NCI-H748 treated with DMSO at 0.1 percent for 48 hours (cell line): ENCODE measurements at regions not wholly inside any gene's neighbourhood (a gene's known extent, or its start where the extent isn't known, plus 50 kb on each side); places are given as distances from the start of the nearest gene placed in this dataset.

Experiments used
- DNase-seq: peaks from one replicate; lab custom pipeline; 2025; lab: John Stamatoyannopoulos, UW

DNA sequence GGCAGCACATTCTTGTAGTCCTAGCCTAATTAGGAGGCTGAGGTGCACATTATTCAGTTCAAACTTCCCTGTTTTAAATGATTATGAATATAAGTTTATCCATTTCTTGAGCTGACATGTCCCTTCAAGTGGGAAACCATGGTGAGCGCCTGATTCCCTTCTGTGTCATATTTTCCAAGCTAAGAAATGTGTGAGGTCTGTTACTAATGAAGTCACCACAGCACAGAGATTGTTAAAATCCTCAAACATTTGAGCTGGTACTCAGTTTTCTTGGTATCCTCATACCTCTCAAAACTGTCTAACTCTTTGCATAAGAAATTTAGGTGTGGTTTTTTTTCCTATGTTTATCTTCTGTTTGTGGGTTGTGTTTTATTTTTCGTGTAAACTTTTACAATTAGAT is 926.8 kb downstream of the GATA3 start:
- no peak for DNase-seq

DNA sequence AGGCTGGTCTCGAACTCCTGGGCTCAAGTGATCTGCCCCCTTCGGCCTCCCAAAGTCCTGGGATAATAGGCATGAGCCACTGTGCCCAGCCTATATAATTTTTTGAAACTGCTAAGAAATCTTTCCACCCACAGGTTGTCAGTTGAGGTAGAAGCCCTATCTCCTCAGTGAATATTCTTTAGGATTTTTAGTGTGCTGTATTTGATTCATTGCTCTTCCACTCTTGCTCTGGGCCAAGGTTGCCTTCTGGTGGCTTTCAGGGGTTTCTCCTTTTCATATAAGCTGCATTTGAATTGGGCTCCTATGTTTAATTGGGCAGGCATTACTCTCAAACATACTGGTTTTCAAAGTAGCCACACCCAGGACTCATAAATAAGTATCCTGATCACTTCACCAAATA is 931.2 kb downstream of the GATA3 start:
- DNase-seq = no peak

DNA sequence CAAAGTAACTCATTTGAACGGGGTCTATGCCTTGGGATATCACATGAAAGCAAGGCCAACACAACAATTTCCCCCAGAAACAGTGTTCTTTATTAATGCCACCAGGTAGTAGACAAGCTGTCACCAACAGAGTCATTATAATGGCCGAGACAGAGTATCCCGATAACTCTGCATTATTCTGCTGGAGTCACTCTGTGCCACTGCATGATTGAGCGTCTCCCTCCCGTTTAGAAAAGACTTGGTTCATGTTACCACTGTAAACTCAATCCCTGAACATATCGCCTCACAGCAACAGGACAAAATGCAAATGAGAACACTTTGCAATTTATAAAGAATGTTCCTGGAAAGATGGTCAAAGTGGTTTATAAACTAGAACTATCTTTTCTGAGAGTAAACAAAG is 932.5 kb downstream of the GATA3 start:
- DNase-seq = no peak

DNA sequence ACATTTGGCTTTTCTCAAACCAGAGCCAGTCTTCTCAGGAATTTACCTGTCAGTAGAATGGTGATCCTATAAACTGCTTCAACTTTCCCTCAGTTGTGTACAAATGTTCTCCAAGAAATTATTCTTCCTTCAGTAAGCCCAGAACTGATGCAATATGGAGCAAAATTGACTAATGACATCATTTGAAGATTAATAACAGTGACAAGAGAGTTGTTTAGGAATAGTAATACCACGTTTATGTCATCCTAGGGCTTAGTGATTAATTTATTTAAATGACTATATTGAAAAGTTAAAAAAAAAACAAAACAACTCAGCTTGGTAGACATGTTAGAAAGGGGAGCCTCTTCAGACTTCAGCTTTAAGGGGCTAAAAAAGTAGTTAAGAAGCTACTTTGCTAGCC is 933.2 kb downstream of the GATA3 start:
- no peak for DNase-seq

DNA sequence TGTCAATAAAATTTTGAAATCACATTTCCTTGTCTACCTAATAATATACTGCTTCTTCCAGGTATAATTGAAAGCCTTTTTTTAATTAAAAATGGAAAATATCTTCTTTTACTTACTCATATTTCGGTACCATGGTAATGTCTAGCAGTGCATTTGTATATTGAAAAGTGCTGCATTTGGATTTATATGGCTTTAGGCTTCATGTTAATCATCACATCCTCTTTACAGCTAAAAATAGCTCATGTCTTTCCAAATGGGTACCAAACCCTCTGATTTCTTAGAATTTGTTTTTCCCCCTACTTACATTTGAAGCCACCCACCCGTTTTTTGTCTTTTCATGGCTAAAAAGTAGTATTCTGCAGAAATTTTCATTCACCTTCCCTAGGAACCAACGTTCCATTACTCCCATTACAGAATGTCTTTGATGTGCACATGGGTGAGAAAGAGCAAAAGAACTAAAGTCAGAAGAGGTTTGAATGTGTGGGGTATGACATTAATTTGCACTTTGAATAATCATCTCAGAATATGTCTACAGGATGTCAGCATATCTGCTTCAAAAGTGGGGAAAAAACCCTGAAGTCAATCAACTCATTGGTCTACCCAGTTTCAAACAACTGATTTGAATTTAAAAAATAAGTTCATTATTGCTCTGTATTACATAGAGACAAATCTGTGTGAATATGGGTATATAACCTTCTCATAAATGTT is 935.9 kb downstream of the GATA3 start:
- DNase-seq = no peak

DNA sequence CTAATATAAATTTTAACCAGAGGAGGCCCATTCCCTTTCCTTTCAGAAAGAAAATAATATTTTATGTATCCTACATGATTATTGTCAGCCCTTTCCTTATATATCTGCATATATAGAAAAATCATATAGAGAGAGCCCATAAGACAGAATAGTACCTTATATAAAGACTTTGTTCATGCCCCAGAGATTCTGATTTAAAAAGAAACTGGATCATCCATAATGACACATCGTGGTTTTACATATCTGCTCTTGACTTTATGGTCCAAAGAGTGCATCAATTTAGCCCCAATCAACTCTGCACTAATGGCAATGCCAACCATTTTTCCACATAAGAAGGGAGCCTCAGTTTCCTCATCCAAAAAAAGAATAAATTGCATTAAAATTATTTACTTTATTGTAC is 937.5 kb downstream of the GATA3 start:
- no peak for DNase-seq

DNA sequence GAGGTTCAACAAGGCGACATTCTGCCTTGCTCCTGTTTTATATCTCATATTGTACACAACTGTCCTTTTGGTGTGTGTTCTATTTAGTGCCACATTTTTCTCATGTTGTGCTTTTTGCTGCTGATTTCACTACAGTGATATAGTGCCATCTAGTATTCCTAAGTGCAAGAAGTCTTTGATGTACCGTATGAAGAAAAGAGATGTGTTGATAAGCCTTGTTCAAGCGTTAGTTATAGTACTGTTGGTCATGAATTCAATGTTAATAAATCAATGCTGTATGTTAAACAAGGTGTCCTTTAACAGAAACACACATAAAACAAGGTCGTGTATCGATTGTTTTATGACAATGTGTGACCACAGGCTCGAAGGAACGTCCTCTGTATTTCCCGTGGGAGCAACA is 939.4 kb downstream of the GATA3 start:
- no peak for DNase-seq

DNA sequence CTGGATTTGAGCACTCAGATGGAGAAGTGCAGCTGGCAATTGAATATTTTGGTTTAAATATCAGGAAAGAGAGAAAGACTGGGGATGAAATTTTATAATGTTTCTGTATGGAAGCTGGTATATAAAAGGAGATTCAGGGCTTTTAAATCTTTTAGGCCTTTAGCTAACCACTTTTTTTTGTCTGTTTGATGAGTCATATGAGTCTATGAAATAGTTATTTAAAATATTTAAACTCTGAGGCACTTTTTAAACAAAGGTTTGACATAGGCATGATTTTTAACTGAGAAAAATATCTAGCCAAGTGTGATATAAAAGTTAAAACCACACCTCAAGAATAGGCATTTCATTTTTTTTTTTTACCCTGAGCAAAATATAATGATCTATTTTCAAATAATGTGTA is 944.3 kb downstream of the GATA3 start:
- DNase-seq = no peak

DNA sequence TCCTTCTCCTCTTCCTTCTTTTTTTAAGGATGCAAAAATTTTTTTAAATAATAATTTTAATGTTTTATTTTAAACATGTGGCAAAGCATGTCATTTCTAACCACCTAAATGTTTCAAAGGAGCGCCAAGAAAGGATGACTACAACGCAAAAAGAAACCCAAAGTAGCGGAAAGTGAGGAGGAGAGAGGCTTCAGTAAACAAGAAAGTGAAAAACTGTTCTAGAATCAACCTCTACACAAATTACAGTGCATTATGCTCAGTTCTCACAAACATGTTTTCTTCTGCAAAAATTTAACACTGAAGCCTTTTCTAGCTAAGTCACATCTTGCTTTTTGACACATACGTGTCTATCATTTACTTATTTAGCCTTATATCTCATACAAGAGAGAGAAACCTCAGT is 948.6 kb downstream of the GATA3 start:
- no peak for DNase-seq

DNA sequence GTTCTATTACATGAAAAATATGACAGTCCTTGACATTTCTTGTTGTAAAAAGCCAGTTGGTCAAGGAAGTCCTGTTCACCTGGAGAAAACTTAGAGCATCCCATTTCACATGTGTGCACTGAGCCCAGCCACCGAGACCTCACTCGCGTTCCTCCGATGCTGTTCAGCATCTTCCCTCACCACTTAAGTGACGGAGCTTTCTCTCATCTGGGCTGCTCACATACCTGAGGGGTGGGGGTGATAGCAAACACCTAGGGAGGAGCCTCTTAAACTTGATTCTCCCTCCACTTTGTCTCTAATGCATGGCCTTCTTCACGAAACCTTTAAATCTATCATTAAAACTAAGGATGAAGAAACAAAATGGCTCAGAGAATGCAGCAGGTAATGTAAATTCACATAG is 950.2 kb downstream of the GATA3 start:
- no peak for DNase-seq

DNA sequence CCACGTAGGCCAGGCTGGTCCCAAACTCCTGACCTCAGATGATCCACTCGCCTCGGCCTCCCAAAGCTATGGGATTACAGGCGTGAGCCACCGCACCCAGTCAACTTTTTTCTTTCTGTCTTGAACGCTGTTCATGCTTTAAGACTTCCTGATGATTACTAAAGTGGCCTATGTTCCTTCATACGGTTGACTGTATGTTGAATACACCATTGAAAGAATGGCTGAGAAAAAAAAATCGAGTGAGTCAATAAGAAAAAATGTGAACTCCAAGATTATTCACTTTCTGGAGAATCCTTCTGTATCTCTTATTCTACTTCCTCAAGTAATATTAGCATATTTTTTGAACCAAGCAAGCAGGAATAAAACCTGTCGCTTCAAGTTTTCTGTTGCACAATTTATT is 955.0 kb downstream of the GATA3 start:
- no peak for DNase-seq

DNA sequence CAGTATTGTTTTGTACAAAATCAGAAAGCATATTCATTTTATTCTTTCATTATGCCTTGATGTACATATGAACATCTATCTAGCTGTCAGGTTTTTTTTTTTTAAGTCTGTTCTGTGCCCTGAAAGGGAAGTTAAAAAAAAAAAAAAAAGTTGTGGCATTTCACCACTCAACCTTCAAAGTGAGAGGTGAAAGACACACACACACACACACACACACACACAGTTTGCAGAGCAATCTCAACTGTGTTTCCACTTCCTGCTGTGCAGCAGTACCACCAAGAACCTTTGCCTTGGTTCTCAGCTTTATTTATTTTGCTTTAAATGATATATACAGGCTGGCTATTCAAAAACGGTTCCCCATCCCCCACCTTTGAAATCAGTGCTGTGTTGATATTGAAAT is 955.6 kb downstream of the GATA3 start:
- no peak for DNase-seq

DNA sequence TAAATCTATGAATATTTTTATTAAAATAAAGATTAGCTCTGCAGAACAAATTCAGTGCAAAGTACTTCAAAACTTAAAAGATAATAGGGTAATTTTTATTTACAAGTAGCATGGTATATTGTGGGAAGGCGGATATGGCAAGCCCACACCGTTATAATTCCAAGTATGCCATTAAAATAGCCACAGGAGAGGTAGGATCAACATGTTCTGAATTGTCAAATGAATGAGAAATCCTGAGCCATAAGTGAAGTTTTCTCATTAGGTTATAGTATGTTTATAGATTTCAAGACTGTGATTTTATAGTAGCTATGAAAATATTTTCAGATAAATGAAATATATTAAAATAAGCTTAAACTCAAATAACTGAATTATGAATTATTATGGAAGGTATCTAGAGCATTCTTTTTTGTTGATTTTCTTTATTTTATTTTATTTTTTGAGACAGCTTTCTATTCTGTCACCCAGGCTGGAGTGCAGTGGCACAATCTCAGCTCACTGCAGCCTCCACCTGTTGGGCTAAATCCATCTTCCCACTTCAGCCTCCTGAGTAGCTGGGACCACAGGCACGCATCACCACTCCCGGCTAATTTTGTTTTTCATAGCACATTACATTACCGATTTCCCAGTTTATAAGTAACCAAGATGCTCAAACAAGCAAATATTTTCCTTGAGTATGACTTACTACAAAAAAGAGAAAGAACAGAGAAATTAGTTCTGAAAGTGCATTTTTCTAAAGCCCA is 956.6 kb downstream of the GATA3 start:
- DNase-seq = no peak

DNA sequence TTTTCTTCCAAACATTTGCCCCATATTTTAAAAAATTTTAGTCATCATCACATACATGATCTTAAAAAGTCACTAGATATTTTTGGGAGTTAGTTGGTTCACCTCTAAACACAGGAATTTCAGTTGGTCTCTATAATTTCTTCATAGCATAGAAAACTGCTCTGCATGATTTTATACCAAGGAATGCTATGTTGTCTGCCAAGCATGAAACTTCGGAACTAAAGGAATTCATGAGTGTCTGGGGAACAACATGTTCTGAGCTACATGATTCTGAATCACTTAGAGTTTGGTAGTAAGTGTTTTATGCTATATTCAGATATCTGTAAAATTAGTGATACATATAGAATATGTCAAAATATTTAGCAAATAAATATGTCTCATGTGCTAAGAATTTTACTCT is 957.8 kb downstream of the GATA3 start:
- no peak for DNase-seq

DNA sequence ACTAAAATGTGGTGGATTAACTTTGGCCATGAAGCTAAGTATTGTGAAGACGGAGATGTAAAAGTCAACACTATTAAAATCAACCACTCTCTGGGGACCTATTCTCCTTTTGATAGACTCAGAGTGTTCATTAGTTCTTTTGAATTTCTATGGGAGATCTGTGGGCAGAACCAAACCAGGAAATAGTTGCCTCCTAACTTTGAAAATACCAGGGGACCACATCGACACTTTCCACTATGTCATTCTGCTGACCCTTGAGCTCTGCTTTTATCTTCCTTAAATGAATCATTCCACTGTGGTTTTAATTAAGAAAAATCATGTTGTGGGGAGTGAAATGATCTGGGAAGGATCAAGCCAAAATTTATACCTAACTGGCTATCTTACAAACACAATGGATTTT is 960.5 kb downstream of the GATA3 start:
- no peak for DNase-seq

DNA sequence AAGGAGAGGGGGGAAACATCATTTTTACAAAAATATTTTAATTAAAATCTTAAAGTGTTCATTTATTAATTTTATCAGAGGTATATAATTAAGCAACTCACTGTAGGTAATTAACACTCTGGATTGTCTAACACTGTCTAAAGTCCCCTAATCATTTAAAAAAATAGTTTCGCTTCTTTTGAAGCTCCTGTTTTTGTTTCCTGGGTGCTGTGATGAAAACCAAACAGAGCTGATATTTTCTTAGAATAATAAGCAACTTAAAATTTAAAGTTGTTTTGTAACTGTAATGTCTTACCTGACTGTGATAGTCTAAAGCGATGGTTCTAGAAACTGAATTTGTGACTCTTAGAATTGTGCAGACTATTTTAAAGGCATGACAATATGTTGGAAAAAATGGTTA is 961.0 kb downstream of the GATA3 start:
- no peak for DNase-seq

DNA sequence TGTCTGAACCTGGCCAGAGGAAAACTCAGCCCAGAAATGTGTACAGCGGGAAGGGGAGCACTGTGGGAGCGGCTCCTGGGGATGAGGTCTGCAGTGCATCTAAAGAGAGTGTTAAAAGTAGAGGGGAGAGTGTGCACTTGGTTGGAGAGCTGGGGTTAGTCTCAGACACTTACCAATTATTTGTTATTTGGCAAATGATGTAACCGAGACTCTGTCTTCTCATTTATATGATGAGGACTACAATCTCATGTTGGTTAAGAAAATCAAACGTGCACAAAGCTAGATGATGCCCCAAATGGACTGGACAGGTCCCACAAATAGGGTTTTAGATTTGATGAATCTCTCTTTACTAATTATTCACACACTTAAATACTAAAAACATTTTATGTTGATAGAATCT is 962.4 kb downstream of the GATA3 start:
- DNase-seq = no peak

DNA sequence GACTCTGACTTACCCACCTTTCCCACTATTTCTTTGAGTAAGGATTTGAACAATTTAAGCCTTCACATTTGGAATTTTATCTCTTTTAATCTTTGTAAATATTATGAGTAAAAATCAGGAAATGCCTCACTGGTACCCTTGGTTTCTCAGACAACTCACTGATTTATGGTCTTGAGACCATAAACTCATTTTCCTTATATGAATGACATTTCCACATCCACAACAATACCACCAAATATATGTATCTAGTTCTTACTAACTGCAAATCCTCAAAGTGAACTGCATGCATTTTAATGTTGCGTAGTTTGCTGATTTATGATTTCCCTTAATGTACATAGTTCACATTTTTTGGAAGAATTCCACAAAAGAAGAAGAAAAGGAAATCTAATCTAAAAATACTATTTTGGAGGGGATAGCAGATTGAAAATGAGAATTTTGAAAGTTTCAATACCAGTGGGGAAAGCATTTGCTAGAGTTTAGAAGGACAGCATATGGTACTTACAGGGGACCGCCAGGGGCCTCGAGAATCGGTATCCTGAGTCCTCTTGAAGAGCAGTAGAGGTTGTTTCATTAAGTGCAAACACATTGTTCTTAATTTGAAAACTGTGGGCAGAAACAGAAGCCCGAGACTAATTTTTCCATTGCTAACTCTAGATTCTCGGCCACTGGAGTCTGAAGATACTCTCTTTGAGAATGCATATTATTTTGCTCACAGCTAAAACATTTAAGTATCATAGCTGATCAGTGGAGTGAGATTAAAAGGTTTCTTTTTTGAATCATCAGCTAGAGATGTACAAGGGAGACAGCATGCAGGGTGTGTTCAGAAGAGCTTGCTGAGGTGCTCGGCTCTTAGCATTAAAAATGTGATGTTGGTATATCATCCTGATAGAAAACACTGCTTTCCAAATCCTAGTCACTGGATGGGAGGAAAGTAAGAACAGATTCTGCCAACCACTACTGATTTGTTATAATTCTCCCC is 964.0 kb downstream of the GATA3 start:
- no peak for DNase-seq

DNA sequence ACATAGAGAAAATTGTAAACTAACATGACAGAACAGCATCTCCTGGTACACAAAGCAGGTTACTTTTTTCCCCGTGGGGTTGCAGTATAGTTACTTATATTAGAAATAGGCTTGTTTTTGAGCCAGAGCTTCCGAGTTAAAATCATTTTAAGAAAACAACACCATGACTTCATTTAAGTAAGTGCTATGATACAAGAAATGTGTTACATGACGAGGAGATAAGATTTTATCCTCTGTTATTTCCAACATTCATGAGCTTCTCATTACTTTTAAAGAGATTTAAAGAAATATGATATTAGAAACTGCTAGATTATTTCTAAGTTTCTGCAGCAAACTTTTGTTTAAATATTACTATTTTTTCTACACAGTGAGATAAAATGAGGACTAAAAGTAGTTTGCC is 968.7 kb downstream of the GATA3 start:
- DNase-seq = no peak

DNA sequence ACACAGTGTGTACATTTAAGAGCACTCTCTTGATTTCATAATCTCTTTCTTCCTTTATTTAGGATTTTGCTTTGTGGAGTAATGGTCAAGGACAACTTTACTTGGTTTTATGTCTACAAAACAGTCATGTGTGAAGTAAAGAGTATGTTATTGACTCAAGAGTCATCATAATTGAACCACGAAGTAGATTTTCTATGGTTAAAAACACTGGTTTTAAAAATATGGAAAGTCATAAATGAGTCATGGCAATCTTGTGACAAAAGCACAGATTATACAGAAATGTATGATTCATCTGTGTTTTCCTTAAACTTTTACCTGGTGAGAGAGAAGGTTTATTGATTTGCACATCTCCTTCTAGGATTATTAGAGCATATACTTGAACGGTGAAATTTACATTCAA is 969.7 kb downstream of the GATA3 start:
- no peak for DNase-seq

DNA sequence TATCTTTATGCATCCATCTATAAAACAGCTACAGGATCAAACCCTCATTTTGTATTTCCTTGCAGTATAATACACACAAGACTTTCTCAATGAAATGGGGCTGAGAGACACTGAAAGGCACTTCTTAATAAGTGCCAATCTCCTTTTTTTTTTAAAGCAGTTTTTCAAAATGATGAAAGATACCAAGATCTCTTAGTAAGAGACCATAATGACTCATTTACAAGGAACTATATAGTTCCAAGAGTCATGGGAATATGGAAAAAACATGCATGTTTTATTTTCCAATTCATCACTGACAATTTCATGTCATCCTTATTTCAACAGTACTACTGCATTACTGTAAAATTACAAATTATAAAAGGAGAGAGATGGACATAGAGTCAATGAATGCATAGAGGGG is 973.7 kb downstream of the GATA3 start:
- DNase-seq = no peak

DNA sequence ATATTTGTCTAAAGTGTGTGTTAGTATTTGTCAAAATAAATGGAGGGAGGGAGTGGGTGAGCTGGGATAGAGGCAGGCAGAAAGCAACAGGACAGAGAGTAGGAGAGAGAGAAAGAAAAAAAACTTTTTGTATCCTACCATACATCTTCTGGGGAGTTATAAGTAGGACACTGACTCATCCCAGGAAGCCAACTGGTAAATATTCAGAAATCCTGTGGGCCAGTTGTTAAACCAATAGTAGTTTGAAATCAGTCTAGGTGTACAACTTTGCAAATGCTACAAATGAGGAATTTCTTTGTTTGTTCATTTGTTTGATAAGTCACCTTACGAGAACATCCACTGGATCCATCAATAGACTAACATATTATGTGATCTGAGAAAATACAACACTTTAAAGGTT is 980.9 kb downstream of the GATA3 start:
- no peak for DNase-seq

DNA sequence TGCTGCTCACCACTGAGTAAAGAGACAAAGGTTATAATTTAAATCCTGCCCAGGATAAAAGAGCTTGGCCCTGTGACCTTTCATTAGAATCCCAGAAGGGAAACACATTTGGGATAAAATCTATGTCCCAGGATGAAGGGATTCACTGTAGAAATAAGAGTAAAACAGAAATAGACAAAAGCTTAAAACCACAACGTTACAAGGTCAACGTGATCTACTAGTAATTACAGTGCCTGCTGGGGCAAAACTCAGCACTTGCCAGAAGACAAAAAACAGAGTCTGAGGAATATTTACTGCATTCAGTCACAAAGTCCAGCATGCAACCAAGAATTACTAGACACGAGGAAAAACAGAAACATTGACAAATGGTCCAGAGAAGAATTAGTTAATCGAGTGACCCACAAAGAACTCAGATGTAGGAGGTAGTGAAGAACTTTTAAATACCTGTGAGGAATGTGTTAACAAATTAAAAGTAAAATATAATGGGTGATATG is 982.3 kb downstream of the GATA3 start:
- no peak for DNase-seq
